MM.1S (cell line): ENCODE measurements at regions not wholly inside any gene's neighbourhood (a gene's known extent, or its start where the extent isn't known, plus 50 kb on each side); places are given as distances from the start of the nearest gene placed in this dataset.

Source experiments
- DNase-seq: peaks from one replicate; pipeline ENCODE4 v3.0.0-alpha.2; 2015
- H2AFZ ChIP-seq: fragments of 300-600 bp; sonication (generic); 2 replicates; pipeline ENCODE4 v1.6.0; 2016; ENCODE audit warnings: antibody characterized with exemption, low read length
- H3F3A ChIP-seq: fragments of 300-600 bp; sonication (generic); 2 replicates; pipeline ENCODE4 v1.6.1; 2016; ENCODE audit warnings: mild to moderate bottlenecking, antibody characterized with exemption, low read length, moderate library complexity, mixed read lengths; ENCODE audit not compliant: insufficient read depth
- H3K27ac ChIP-seq: fragments of 300-600 bp; sonication (generic); 2 replicates; pipeline ENCODE4 v1.5.1; 2016; ENCODE audit warnings: mild to moderate bottlenecking, low read length
- H3K27me3 ChIP-seq: fragments of 300-600 bp; sonication (generic); replicated peaks from 2 replicates; pipeline ENCODE4 v1.6.0; 2016; ENCODE audit warnings: low read length; ENCODE audit not compliant: insufficient read depth
- H3K36me3 ChIP-seq: fragments of 300-600 bp; sonication (generic); replicated peaks from 2 replicates; pipeline ENCODE4 v1.6.1; 2016; ENCODE audit warnings: mild to moderate bottlenecking, low read length, mixed read lengths; ENCODE audit not compliant: insufficient read depth
- H3K4me1 ChIP-seq: fragments of 300-600 bp; sonication (generic); 2 replicates; pipeline ENCODE4 v1.6.1; 2016; ENCODE audit warnings: low read length, mixed read lengths
- H3K4me2 ChIP-seq: fragments of 300-600 bp; sonication (generic); 2 replicates; pipeline ENCODE4 v1.6.0; 2016; ENCODE audit warnings: low read depth, low read length
- H3K4me3 ChIP-seq: fragments of 300-600 bp; sonication (generic); 2 replicates; pipeline ENCODE4 v1.5.1; 2016; ENCODE audit warnings: low read length, mixed read lengths
- H3K79me2 ChIP-seq: fragments of 300-600 bp; sonication (generic); 2 replicates; pipeline ENCODE4 v1.6.1; 2016; ENCODE audit warnings: mixed run types, low read length, mixed read lengths
- H3K9ac ChIP-seq: fragments of 300-600 bp; sonication (generic); 2 replicates; pipeline ENCODE4 v1.6.1; 2016; ENCODE audit warnings: low read length, mixed read lengths
- H3K9me2 ChIP-seq: fragments of 300-600 bp; sonication (generic); replicated peaks from 2 replicates; pipeline ENCODE4 v1.6.1; 2016; ENCODE audit warnings: mild to moderate bottlenecking, low read length, mixed read lengths; ENCODE audit not compliant: insufficient read depth
- H3K9me3 ChIP-seq: fragments of 300-600 bp; sonication (generic); replicated peaks from 2 replicates; pipeline ENCODE4 v1.6.1; 2016; ENCODE audit warnings: mild to moderate bottlenecking, low read length, mixed read lengths; ENCODE audit not compliant: insufficient read depth
- H4K20me1 ChIP-seq: fragments of 300-600 bp; sonication (generic); 2 replicates; pipeline ENCODE4 v1.6.1; 2016; ENCODE audit warnings: mild to moderate bottlenecking, low read length, moderate library complexity, mixed read lengths; ENCODE audit not compliant: insufficient read depth
- CTCF ChIP-seq: fragments of 300-600 bp; sonication (generic); IDR thresholded peaks from 2 replicates; pipeline ENCODE4 v1.5.1; 2016; ENCODE audit warnings: antibody characterized with exemption, low read length, mixed read lengths
- EZH2 ChIP-seq: fragments of 300-600 bp; sonication (generic); optimal IDR thresholded peaks from 2 replicates; pipeline ENCODE3; 2017; ENCODE audit warnings: low read depth, mild to moderate bottlenecking, antibody characterized with exemption, low read length, mixed read lengths
- EZH2phosphoT487 ChIP-seq: fragments of 300-600 bp; sonication (generic); IDR thresholded peaks from 2 replicates; pipeline ENCODE4 v1.6.1; 2018; ENCODE audit warnings: antibody characterized with exemption, low read length

GRCh38 chr2:217153510-217153909, 293.6 kb upstream of the TNP1 start:
- H3K27ac ChIP-seq = no peak overlapping the region

GRCh38 chr2:217152831-217153230, 293.0 kb upstream of the TNP1 start:
- H3K4me3 ChIP-seq = no peak overlapping the region
- no peaks in the 10 kb centered on the region for H4K20me1 ChIP-seq
- H3K9ac ChIP-seq = no peak overlapping the region
- DNase-seq = no peak
- H3F3A ChIP-seq = no peaks in the 10 kb centered on the region
- no peaks in the 10 kb centered on the region for H3K27me3 ChIP-seq
- H3K9me3 ChIP-seq = no peaks in the 10 kb centered on the region
- no peaks in the 10 kb centered on the region for H3K9me2 ChIP-seq
- H3K79me2 ChIP-seq = no peaks in the 10 kb centered on the region
- H2AFZ ChIP-seq = no peak overlapping the region
- no peak overlapping the region for H3K27ac ChIP-seq
- no peaks in the 10 kb centered on the region for H3K36me3 ChIP-seq
- TF ChIP-seq CTCF = no peak
- TF ChIP-seq EZH2phosphoT487 = no peak
- no peak for TF ChIP-seq EZH2
- H3K4me2 ChIP-seq = no peak overlapping the region
- H3K4me1 ChIP-seq = no peaks in the 10 kb centered on the region

More at GRCh38 chr2:217153510-217153909, 293.6 kb upstream of the TNP1 start:
- DNase-seq = no peak
- H3K27me3 ChIP-seq = no peaks in the 10 kb centered on the region
- H3K4me1 ChIP-seq = no peaks in the 10 kb centered on the region
- no peaks in the 10 kb centered on the region for H3K9me2 ChIP-seq
- H4K20me1 ChIP-seq = no peaks in the 10 kb centered on the region
- no peaks in the 10 kb centered on the region for H3F3A ChIP-seq
- H3K9ac ChIP-seq = no peak overlapping the region
- H3K4me2 ChIP-seq = no peak overlapping the region
- H3K79me2 ChIP-seq = no peaks in the 10 kb centered on the region
- H3K4me3 ChIP-seq = no peak overlapping the region
- no peak overlapping the region for H2AFZ ChIP-seq
- no peak for TF ChIP-seq EZH2
- no peak for TF ChIP-seq EZH2phosphoT487
- TF ChIP-seq CTCF = no peak
- H3K9me3 ChIP-seq = no peaks in the 10 kb centered on the region
- no peaks in the 10 kb centered on the region for H3K36me3 ChIP-seq

GRCh38 chr2:217151509-217152206, 291.8 kb upstream of the TNP1 start:
- Histone ChIP-seq H3K4me1 (no peaks in the 10 kb centered on the region), H3K9ac (no peak overlapping the region), H3K79me2 (no peaks in the 10 kb centered on the region), H3F3A (no peaks in the 10 kb centered on the region), H4K20me1 (no peaks in the 10 kb centered on the region), H3K4me3 (no peak overlapping the region), H3K9me2 (no peaks in the 10 kb centered on the region), H3K9me3 (no peaks in the 10 kb centered on the region), H3K36me3 (no peaks in the 10 kb centered on the region), H2AFZ (no peak overlapping the region), H3K4me2 (no peak overlapping the region), H3K27me3 (no peaks in the 10 kb centered on the region), H3K27ac (no peak overlapping the region)
- DNase-seq = no peak
- TF ChIP-seq EZH2 (no peak), CTCF (no peak), EZH2phosphoT487 (no peak)
